ENCODE measurements at regions not wholly inside any gene's neighbourhood (a gene's known extent, or its start where the extent isn't known, plus 50 kb on each side); places are given as distances from the start of the nearest gene placed in this dataset.

- TF ChIP-seq, protein P1, sequence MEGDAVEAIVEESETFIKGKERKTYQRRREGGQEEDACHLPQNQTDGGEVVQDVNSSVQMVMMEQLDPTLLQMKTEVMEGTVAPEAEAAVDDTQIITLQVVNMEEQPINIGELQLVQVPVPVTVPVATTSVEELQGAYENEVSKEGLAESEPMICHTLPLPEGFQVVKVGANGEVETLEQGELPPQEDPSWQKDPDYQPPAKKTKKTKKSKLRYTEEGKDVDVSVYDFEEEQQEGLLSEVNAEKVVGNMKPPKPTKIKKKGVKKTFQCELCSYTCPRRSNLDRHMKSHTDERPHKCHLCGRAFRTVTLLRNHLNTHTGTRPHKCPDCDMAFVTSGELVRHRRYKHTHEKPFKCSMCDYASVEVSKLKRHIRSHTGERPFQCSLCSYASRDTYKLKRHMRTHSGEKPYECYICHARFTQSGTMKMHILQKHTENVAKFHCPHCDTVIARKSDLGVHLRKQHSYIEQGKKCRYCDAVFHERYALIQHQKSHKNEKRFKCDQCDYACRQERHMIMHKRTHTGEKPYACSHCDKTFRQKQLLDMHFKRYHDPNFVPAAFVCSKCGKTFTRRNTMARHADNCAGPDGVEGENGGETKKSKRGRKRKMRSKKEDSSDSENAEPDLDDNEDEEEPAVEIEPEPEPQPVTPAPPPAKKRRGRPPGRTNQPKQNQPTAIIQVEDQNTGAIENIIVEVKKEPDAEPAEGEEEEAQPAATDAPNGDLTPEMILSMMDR (conservative IDR thresholded peaks at IDR 0.05; ENCODE audit: low read depth, low read length) = no peak
- no peak for TF ChIP-seq EZH2 (IDR thresholded peaks at IDR 0.05; ENCODE audit: borderline replicate concordance, low read depth, low read length, poor library complexity, severe bottlenecking)
Measured at GRCh38 chr6:12601881-12602280, 114.7 kb upstream of the PHACTR1 start.
